ENCODE measurements at regions not wholly inside any gene's neighbourhood (a gene's known extent, or its start where the extent isn't known, plus 50 kb on each side); places are given as distances from the start of the nearest gene placed in this dataset.
"Not testable (repeated sequence)": the region's sequence is repeated elsewhere in the genome, so short reads cannot be mapped to it uniquely, and the experiment has no call there.

DNA sequence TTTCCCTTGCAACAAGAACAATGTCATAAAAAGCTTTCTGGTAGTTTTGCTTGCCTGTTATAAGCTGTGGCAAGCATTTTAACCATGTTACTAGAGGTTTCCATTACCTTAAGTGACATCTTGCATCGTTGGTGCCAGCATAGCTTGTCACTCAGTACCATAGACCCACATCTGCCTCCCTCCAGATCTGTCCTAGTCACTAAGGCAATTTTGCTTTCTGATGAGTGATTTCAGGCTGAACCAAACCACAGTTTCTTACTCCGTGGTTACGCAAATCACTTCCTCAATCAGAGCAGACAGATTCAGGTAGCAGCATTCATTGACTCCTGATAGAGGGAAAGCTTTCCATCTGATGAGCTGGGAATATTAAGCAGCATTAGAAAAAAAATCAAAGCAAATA, 1057.5 kb upstream of the FAM98A start:
- no peak for DNase-seq

DNA sequence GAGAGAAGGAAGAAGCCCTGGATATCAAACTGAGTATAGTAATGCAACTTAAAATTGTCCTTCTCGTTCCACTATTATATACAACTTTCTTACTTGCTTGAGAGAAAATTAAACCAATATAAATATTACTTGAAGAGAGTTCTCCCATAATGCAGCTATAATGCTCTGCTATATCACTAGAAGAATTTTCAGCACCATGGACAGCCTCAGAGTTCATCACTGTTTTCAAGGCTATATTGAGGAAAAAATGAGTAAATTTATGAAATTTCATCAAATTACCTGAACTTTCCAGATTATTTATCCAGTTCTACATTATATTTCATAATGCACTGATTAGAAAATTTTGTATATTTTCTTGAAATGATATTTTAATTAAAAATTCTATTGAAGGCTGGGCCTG, 1053.5 kb upstream of the FAM98A start:
- DNase-seq = no peak

DNA sequence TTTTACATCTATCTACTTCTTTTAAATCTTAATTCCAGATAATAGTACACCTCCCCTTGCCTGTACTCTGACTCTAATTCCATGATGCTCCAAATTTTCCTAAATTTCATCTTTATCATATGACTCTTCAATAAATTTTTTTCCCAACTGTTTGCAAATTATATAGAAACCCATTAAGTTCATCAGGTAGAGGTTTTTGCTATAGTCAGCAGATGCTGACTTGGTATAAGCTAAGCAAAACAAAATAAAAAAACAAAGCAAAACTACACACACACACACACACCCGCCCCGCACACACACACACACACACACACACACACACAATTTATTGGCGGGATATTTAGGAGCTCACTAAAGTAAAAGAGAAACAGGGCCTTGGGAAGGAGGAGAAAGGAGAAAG, 1047.8 kb upstream of the FAM98A start:
- no peak for DNase-seq

- DNase-seq = no peak
Observed at GRCh38 chr2:34632327-34632726, 1033.2 kb upstream of the FAM98A start.

GRCh38 chr2:34627003-34627402, 1027.9 kb upstream of the FAM98A start:
- no peak for DNase-seq

GRCh38 chr2:34604164-34604563, 1005.1 kb upstream of the FAM98A start:
- no peak for DNase-seq

DNA sequence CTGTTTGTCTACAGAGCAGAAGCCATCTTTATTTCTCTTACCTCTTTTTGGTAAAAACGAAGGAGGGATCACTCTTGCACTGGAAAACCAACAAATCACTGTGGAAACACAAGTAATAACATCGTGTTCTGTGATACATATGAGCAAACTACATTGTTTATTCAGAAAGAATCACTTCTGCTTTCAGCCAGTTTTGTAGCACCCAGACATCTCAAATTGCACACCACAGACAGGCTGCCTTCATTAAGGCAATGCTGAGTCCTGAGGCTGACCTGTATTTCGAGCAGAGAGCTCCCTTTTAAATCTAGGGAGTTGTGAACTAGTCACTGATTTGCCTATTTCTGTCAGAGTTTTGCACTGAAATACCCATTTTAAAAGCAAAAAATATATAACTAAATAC, 1003.2 kb upstream of the FAM98A start:
- no peak for DNase-seq

DNA sequence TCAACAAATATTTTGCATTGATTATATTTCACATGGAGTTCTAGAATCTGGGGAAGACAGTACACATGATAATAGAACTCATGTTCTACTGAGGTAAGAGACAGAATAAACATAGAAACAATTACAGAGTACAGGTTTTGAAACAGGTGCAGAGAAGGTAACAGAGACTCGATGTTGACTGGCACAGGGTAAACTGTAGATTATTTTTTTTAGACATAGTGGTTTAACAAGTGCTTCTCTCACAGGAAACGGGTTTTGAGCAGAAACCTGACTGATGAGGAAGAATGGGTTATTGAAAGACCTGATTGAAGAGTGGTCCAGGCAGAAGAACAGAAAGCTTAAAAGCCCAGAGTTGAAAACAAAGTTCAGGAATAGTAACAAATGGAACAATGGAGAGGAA, 1002.5 kb upstream of the FAM98A start:
- no peak for DNase-seq

- DNase-seq = no peak
Observed at GRCh38 chr2:34578641-34579040, 979.5 kb upstream of the FAM98A start.

- DNase-seq = no peak
Observed at GRCh38 chr2:34570266-34570872, 971.3 kb upstream of the FAM98A start.

DNA sequence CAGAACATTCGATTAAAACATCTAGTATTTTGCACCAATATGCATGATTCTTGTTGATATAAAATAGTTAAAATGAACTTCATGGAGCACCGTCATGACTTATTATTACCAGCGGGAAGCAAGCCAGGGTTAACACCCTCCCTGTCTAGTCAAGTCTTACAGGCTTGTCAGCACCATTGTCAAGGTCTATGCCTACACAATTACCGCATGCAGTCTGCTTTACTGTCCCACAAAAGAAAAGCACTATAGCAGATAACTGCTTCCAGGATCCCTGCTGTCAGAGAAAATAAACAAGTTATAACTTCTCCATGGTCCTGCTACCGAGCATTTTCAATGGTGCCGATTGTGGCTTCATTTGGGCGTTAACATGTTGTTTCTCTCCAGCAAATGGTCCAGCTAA, 968.0 kb upstream of the FAM98A start:
- DNase-seq = no peak

DNA sequence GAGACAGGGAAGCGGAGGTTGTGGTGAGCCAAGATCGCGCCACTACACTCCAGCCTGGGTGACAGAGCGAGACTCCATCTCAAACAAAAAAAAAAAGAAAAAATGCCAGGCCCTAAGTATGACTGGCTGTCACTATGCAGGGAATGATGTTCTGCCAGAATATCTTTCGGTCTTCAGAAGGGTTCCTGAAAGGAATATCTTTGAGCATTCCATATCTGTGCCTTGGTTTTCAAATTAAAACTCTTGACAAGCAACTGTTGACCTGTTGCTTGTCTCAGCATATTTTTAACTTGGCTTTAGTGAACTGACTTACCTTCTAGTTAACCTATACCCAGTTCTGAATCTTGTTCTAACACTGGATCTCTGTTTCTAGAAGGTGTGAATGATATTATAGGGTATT, 953.2 kb upstream of the FAM98A start:
- DNase-seq = no peak

DNA sequence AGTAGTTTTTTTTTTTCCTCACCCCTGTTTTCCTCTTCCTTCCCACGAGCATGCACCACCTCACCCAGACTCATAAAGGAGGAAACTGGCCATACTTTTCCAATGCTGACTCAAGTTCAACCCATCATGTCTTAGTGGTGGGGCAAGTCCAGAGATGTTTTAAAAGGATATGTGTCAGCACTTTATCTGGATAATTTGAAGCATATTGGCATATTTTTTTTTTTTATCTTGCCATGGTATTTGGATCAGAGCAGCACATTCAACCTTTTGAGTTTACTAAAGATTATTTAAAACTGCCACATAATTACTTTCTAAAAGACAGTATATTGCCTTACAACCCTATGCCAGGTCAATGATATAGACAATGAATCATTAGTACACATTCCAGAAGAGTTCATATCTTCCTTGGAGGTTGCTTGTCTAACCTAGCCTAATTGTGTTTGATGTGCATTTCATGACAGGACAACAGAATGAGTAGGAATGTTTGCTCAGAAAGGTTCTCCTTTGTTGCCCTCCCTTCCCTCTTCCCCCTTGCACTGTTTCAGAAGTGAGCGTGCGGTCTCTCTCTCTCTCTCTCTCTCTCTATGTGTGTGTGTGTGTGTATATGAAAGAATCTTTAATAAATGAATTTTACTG, 950.7 kb upstream of the FAM98A start:
- no peak for DNase-seq

DNA sequence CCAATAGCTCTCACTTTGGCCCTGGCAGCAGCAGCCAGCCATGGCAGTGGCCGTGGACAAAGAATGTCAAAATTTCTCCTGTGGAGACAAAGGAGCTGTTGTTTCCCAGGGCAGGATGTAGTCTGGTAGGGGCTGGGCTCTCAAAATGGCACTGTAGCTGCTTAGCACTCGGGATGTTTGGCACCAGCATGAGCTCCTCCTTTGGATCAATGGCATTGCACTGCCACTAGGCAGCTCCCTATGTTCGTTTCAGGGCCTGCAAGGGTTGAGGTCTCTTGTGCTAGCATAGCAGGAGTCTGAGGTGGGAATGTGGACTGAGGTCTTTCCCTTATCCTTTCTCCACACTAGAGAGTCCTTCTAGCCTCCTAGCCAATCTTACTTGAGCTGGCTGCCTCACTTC, 948.8 kb upstream of the FAM98A start:
- DNase-seq = no peak

- no peak for DNase-seq
Observed at GRCh38 chr2:34547340-34547739, 948.2 kb upstream of the FAM98A start.

DNA sequence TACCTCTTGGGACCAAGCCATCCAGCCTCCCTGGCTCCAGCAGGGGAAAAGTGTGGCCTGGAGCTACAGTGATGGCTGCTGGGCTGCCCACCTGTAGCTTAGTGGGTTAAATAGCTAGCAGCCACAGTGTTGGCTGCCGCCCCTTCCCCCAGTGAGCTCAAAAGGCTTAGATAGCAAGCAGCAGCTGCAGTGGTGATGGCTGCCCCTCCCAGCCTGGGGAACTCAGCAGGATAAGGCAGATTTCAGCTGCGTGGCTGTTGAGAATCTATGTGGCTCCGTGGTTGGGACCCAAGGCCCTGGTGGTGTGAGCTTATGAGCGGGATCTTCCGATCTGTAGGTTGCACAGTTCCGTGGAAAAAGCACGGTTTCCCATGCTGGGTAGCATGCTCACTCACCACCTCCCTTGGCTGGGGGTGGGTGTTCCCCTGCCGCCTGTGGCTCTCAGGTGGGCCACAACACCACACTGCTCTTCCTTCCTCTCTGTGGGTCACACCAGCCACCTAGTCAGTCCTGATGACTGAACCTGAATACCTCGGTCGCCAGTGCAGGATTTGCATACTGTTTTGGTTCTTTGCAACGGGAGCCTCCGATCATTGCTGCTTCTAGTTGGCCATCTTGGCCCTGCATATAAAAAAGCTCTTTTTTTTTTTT, 946.5 kb upstream of the FAM98A start:
- no peak for DNase-seq

DNA sequence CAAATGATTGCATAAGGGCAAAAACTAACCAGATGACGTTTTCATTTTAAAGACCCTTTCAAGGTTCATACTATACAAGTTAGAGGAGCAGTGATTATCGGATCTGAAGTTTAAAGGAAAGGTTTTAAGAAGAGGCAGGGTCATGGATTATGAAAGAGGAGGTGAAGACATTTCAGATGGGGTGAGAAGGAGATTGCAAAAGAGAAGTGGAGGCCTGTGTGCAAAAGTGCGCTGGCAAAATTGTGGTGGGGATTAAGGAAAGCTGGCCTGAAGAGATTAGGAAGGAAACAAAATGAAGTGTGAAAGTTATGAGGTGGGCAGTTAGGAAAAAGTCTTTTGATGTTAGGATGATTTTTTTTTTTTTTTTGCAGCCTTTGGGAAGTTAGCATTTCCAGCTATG, 935.7 kb upstream of the FAM98A start:
- DNase-seq = no peak

- DNase-seq = no peak
Observed at GRCh38 chr2:34534341-34534740, 935.2 kb upstream of the FAM98A start.

DNA sequence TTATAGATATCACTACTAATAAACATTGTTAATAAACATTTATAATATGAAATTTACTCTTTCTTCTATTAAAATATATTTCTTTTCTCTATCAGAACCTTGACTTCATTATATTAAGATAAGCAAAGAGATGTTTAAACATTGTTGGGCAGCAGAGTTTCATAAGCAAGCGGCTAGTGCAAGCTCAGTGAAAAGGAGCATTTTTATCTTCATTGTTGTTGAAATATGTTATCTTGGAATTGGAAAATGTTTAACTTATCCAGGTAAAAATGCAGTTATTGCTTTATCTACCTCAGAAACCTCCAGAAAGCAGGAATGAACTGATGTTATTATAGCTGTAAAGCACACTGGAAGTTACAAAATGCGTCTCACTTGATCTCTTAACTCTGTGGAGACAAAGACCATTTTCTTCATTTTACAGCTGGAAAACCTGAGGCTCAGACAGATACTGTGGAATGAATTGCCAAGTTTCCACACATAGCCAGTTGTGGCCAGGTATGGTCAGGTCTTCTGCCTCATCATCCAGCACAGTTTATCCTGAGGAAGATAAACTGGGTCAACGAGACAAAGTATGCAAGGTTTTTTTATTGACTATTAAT, 934.6 kb upstream of the FAM98A start:
- DNase-seq = no peak

DNA sequence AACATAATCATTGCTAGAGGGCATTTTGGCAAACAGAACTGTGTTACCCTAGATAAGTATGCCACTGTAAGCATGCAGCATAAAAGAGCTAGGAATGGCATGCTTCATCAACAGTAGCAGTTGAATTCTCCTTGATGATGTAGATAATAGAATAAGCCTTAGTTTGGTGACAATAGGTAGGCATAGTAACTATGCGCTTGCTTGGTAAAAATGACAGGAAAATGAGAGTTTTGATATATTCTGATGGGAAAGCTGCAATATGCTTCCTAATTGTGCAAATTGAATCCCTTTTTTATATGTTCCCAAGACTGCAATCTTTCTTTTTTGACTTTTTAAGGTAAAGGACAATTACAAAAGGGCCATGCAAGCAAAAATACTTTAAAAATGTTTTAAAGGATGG, 930.9 kb upstream of the FAM98A start:
- DNase-seq = no peak

DNA sequence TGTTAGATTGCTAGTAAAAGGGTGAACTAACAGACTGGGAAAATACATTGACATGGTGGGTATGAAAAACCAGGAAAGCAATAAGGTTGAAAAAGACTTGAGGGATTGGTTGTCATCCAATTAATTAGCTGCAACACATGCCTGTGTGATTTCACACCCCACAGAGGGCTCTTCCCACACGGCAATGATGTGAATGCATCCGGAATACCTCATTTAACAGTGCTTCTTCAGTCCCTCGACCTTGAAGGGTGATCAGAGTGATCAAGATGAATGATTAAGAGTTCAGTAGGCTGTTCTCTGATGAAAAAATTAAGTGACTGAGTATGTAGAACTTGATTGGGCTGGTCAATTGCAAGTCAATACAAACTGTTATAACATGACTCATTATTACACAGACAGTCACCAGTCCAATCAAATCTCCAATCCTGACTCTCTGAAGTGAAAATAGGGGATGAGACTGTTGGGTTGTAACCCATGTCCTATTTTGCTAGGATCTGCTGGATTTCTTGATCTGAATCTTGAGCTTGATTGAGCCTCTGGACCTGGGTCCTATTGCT, 924.9 kb upstream of the FAM98A start:
- DNase-seq = no peak

GRCh38 chr2:34519659-34520058, 920.6 kb upstream of the FAM98A start:
- no peak for DNase-seq

DNA sequence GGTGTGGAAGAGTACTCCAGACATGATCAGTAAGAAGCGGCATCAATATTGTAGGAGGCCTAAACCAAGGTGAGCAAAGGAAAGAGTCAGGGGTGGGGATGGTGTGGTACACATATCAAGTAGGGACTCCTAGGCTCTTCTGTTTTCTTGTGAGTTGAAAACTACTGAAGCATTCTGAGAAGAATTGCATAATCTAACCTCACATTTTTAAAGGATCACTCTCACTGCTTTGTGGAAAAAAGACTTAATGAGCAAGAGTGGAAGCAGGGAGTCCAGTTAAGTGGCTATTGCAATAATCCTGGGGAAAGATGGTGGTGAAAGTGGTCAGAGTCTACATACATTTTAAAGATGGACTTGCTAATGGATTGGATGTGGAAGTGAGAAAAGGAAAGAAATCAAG, 899.5 kb upstream of the FAM98A start:
- no peak for DNase-seq

GRCh38 chr2:34494192-34494591, 895.1 kb upstream of the FAM98A start:
- DNase-seq = not testable (repeated sequence)

Measured in retina (tissue), 1 donor.